NOMO-1 treated with DMSO at 0.1 percent for 48 hours (cell line): ENCODE measurements at regions not wholly inside any gene's neighbourhood (a gene's known extent, or its start where the extent isn't known, plus 50 kb on each side); places are given as distances from the start of the nearest gene placed in this dataset.

Experiments used
- DNase-seq: peaks from one replicate; lab custom pipeline; 2025; ENCODE audit not compliant: unreplicated experiment; lab: John Stamatoyannopoulos, UW

DNA sequence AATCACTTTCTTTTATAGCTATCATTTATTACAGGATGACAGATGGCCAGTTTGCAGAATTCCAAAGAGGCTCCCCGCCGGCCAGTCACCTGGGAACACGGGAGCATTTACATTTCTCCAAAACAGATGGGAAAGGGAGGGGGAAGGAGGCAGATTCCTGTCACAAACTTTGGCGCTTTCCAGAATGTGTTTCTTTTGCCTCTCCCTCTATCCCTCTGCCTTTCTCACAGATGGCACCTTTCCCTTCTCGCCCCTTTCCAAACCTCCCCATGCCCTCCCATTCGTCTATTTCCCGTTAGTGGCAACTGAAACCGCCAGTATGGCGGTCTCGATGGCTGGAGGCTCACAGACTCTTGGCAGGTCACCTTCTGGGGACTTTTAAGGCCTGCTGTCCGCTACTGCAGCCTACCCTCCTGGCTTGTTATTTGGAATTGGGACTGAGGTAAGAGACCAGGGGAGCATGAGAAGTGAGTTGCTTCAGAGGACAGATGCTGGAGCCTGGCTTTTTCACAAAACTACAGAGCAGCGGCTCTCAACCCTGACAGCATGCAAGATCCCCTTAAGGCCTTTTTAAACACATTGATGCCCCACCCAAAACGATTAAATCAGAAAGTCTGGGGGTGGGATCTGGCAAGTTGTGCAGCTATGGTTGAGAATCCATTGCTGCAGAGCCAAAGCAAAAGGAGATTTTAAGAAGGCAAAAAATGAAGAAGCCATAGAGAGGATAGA, 161.5 kb upstream of the VASH1 start:
- no peak for DNase-seq

GRCh38 chr14:76603713-76604112, 157.6 kb upstream of the VASH1 start:
- no peak for DNase-seq

DNA sequence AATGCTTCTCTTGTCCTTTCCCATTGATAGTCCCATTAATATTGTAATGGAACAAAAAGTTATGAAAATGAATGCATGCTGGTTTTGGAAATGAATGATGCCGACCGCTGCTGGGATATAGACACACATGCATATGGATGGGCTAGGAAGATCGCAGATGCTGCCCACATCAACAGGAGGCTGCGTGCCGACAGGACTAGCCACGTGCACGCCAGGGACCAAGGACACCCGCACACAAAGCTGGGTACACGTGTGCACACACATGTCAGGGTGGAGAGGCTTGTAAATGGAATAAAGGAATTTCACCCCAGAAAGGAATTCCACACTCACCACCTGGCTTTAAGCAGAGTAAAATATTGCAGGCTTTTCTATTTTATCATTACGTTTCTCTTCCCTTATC, 153.8 kb upstream of the VASH1 start:
- no peak for DNase-seq

DNA sequence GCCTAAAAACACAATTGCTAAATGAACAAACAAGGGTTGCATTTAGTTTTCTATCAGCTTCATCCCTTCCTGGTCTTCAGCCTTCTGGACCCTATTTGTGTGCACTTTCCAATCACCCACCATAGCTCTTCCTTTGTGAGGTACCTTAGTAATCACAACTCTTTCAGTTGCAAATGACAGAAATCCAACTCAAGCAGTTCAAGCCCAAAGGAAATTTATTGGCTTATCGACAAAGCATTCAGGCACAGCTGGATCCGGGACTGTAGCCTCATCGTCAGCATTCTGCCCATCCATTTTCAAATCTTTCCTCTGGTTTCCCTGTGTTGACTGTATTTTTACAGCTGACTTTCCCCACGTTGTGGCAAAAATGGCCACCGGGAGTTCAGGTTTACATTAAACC, 148.6 kb upstream of the VASH1 start:
- no peak for DNase-seq

DNA sequence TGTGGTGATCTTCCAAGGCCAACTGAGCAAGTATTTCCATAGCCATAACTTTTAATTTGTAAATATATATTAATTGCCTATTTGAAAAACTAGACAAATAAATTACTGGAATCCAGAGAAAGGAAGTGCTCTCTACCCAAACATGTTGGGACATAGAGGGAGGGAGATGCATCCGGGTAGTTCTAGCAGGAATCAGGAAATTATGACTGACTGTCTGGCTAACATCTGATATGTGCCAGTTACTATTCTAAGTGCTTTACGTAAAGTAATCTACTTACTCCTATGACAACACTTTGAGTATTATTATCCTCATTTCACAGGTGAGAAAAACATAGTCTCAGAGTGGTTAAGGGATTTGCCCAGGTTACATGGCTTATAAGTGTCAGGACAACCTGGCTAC, 147.7 kb upstream of the VASH1 start:
- DNase-seq, result no peak

DNA sequence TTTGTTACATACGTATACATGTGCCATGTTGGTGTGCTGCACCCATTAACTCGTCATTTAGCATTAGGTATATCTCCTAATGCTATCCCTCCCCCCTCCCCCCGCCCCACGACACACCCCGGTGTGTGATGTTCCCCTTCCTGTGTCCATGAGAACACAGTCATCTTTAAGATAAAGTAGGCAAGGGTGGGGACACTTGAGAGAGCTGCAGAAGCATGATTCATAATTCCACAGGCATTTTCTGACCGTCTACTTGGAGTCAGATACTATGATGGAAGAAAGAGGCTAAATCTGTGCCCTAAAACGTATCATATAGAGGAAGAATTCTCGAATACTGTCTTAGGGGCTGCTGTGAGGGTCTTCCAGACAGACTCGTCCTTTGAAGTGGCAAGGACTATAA, 145.9 kb upstream of the VASH1 start:
- no peak for DNase-seq

- DNase-seq, result no peak
These were observed 143.8 kb upstream of the VASH1 start for GRCh38 chr14:76617440-76617839.

- no peak for DNase-seq
These were observed 124.7 kb upstream of the VASH1 start for GRCh38 chr14:76636602-76637001.

DNA sequence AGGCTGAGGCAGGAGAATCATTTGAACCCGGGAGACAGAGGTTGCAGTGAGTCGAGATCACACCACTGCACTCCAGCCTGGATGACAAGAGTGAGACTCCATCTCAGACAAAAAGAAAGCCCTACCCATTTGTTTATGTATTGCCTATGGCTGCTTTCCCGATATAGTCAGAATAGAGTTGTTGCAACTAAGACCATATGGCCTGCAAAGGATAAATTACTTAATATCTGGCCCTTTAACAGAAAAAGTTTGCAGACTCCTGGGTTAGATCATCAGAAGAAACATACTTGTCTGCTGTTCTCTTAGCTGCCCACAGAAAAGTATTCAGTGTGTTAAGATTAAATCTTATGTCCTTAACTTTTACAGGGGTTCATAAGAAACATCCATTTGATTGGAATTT, 122.4 kb upstream of the VASH1 start:
- DNase-seq, result no peak

- no peak for DNase-seq
These were observed 121.5 kb upstream of the VASH1 start for GRCh38 chr14:76639606-76640229.

GRCh38 chr14:76640923-76641395, 120.3 kb upstream of the VASH1 start:
- DNase-seq, result no peak

DNA sequence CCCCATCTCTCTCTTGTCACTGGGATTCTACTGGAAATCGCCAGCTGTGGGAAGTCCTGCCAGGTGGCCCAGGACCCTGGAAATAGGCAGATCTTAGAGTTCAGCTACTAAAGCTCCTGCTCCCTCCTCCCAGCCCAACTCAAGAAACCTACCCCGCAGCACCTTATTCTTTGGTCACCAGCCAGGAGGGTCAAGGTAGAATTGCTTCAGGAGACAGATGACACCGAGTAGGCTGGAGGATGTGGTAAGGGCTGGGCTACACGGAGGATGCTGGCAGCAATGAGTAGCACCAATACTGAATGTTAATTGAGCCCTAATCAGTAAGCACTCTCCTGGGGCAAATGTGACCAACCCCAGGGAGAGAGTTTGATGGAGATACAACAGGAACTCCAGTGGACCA, 119.7 kb upstream of the VASH1 start:
- DNase-seq, result no peak

DNA sequence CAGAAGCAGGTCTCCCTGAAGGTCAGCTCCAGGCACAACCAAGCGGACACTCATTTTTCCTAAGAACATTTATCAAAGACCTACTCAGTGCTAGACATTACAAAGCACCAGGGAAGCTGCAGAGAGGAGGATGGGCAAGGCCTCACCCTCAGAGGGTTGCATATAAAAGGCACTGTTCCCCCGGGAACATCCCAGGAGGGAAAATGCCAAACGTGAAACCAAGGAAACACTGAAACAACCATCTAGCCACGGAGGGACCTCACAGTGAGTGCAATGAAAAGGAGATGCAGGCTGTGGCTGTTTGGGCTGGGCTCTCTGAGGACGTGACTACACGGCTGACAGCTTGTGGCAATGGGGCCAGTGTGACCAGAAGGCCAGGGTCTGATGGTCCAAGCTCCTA, 117.4 kb upstream of the VASH1 start:
- no peak for DNase-seq

DNA sequence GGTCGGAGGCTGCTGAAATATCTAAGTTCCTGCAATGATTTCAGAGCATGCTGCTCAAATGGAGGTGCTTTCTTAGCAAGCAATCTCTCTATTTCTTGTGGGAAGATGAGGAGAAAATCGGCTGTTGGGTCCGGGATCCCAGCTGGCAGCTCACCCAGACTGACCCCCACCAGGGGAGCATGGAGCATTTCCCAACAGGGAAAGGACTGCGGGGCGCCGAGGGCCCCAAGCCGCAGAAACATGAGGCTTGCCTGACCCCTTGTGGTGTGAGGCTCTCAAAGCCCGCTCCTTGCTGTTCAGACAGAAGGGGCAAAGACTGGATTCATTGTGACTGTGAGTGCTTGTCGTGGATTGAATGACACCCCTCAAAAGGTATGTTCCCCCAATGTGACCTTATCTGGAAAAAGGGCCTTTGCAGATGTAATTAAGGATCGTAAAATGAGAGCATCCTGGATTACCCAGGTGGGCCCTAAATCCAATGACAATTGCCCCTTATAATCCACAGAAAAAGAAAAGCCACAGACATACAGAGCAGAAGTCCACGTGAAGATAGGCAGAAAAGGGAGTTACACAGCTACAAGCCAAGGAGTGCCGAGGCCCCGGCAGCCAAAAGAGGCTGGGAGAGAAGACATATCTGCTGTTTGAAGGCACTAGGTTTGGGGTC, 116.3 kb upstream of the VASH1 start:
- DNase-seq, result peak; percentile 13

GRCh38 chr14:76647697-76648298, 113.5 kb upstream of the VASH1 start:
- DNase-seq, result peak; percentile 35

GRCh38 chr14:76651410-76652055, 109.7 kb upstream of the VASH1 start:
- DNase-seq, result no peak

DNA sequence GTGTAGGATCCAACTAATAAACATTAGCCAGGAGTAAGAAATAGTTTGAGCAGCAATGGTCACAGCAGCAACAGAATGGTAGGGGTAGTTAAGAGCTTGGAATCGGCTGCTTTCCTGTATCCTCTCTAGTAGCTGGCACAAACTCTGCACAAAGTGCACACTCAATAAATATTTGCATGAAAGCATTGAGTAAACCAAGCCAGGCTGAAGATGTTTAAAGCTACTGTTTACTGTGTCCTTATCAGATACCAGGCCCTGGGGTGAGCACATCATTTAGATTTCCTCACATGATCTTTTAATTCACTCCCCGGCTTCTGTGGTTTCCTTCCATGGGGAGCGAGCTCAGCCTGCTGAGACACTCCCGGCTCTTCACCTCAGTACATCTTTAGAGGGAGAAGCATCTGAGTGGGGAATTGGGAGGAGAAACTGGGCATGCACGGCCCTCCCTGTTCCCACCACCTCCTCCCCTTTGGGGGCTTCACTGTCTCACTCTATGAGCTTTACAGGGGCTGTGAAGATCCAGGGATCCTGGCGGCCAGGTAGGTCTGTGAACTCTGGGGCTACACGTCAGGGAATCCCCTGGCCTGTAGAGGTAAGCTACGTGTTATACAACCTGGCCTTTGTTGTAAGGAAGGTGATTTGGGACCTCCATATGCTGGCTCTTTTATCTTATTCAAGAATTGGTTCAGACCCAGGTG, 107.2 kb upstream of the VASH1 start:
- no peak for DNase-seq

DNA sequence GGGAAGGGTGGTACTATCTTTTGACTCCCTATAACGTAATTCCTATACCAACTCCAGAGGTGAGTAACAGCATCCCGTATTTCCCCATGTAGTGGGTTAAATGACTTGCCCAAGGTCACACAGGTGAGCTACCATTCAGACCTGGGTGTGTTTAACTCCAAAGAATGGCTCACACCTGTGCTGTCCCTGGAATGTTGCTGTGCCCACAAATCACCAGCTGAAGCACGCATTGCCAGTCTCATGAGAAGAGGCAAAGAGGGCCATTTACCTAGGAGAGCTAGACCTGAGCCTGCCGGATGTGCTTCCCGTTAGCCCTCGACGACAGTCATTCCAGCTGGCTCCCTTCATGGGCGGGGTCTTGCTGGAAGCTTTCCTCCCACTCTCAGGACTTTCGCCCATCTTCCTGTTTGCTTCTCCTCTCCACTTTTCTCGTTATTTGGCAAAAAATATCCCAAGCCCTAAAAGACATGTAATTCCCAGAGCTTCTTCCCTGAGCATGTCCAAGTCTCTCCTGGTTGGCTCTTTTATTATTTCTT, 106.6 kb upstream of the VASH1 start:
- DNase-seq, result no peak

DNA sequence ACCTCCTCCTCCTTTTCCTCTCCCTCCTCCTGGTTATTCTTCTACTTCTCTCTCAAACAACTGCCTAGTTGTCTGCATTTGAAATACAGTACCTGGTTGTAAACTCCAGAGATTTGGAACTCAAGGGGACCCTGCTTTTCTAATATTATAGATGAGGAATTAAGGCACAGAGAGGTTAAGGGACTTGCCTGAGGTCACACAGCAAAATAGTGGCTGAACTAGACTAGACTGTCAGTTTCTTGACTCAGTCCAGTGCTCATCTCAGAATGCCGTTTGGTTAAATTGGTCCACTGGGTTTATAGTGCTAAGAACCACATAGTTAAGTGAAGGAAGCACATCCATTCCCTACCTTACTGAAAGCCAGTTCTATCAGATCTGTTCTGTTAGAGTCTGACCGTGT, 105.9 kb upstream of the VASH1 start:
- DNase-seq, result no peak

GRCh38 chr14:76656592-76656991, 104.7 kb upstream of the VASH1 start:
- DNase-seq, result no peak

- DNase-seq, result no peak
These were observed 103.9 kb upstream of the VASH1 start for GRCh38 chr14:76657404-76657803.
